ENCODE measurements at regions not wholly inside any gene's neighbourhood (a gene's known extent, or its start where the extent isn't known, plus 50 kb on each side); places are given as distances from the start of the nearest gene placed in this dataset.
"Not testable (repeated sequence)": the region's sequence is repeated elsewhere in the genome, so short reads cannot be mapped to it uniquely, and the experiment has no call there.

DNA sequence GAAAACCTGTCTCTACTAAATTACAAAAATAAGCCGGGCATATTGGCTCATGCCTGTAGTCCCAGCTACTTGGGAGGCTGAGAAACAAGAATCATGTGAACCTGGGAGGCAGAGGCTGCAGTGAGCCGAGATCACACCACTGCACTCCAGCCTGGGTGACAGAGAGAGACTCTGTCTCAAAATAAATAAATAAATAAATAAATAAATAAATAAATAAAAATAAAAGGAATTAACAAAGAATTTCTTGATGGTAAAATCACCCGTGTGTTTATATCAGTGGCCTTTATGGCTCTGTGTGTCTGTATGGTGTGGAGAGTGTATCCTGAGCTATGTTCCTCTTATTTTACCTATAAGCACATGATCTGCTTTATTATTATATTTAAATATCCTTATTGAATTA, 520.5 kb upstream of the PFKP start:
- TF ChIP-seq FOS (IDR thresholded peaks at IDR 0.05; ENCODE audit: low read depth, low read length); MAZ (IDR thresholded peaks at IDR 0.05; ENCODE audit: borderline replicate concordance, low read depth, low read length); RAD21 (IDR thresholded peaks at IDR 0.05; ENCODE audit: low read length); POLR2A (IDR thresholded peaks at IDR 0.05; ENCODE audit: low read depth, low read length); MXI1 (IDR thresholded peaks at IDR 0.05; ENCODE audit: borderline replicate concordance, low read depth, low read length); BHLHE40 (IDR thresholded peaks at IDR 0.05; ENCODE audit: low read depth, low read length); CEBPB (IDR thresholded peaks at IDR 0.05; ENCODE audit: low read depth, low read length); SMC3 (IDR thresholded peaks at IDR 0.05; ENCODE audit: low read depth, low read length): not testable (repeated sequence)
- TF ChIP-seq, protein P1, sequence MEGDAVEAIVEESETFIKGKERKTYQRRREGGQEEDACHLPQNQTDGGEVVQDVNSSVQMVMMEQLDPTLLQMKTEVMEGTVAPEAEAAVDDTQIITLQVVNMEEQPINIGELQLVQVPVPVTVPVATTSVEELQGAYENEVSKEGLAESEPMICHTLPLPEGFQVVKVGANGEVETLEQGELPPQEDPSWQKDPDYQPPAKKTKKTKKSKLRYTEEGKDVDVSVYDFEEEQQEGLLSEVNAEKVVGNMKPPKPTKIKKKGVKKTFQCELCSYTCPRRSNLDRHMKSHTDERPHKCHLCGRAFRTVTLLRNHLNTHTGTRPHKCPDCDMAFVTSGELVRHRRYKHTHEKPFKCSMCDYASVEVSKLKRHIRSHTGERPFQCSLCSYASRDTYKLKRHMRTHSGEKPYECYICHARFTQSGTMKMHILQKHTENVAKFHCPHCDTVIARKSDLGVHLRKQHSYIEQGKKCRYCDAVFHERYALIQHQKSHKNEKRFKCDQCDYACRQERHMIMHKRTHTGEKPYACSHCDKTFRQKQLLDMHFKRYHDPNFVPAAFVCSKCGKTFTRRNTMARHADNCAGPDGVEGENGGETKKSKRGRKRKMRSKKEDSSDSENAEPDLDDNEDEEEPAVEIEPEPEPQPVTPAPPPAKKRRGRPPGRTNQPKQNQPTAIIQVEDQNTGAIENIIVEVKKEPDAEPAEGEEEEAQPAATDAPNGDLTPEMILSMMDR (conservative IDR thresholded peaks at IDR 0.05; ENCODE audit: low read depth, low read length): not testable (repeated sequence)
- TF ChIP-seq, protein P2, sequence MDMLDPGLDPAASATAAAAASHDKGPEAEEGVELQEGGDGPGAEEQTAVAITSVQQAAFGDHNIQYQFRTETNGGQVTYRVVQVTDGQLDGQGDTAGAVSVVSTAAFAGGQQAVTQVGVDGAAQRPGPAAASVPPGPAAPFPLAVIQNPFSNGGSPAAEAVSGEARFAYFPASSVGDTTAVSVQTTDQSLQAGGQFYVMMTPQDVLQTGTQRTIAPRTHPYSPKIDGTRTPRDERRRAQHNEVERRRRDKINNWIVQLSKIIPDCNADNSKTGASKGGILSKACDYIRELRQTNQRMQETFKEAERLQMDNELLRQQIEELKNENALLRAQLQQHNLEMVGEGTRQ (IDR thresholded peaks at IDR 0.05; ENCODE audit: low read depth, low read length): not testable (repeated sequence)
